ENCODE measurements at regions not wholly inside any gene's neighbourhood (a gene's known extent, or its start where the extent isn't known, plus 50 kb on each side); places are given as distances from the start of the nearest gene placed in this dataset.

DNA sequence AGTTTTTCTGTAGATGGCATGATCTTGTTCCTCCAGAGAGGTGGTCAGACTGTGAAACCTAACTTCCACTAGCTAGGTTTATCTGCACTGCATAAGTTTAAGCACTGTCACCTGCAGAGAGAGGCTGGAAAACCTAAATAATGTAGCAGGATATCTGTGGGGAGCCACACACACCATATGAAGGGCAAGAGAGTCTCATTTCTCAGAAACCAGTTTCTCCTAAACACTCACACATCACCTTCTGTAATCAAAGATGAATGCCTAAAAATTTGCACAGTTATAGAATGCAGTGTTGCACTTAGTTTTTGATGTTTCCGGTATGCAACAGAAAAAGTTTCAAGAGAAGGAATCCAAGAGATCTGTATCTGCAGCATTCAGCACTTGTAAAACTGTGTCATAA lies 654.6 kb downstream of the ADGRL2 start:
- TF ChIP-seq GATA2 (IDR thresholded peaks at IDR 0.05; ENCODE audit: low read depth, low read length) (no peak), GATA3 (IDR thresholded peaks at IDR 0.05; ENCODE audit: low read depth, low read length) (no peak)
